GM12874 (cell line): ENCODE measurements at regions not wholly inside any gene's neighbourhood (a gene's known extent, or its start where the extent isn't known, plus 50 kb on each side); places are given as distances from the start of the nearest gene placed in this dataset.

Source experiments
- TF ChIP-seq, protein P1 (sequence below): IDR thresholded peaks from 2 replicates; pipeline ENCODE4 v1.5.1; 2011; ENCODE audit warnings: low read depth, mild to moderate bottlenecking, control low read depth, low read length, moderate library complexity; ENCODE audit not compliant: insufficient read depth

DNA sequence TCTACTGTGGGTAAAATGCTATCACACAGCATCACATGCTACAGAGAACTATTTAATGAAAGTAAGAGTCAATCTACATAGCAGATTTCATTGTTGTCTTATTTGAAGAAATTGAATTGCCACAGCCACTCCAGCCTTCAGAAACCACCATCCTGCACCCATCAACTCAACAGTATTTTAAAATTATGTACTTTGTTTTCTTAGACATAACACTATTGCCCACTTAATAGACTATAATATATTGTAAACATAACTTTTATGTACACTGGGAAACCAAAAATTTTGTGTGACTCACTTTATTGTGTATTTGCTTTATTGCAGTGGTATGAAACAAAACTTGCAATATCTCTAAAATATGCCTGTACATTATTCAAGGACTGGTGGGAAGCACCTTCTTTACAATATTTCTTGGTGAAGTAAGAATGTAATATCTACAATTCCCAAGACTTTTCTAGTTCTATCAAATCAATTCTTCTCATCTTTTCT lies 133.0 kb downstream of the DUSP10 start:
- TF ChIP-seq, protein P1, sequence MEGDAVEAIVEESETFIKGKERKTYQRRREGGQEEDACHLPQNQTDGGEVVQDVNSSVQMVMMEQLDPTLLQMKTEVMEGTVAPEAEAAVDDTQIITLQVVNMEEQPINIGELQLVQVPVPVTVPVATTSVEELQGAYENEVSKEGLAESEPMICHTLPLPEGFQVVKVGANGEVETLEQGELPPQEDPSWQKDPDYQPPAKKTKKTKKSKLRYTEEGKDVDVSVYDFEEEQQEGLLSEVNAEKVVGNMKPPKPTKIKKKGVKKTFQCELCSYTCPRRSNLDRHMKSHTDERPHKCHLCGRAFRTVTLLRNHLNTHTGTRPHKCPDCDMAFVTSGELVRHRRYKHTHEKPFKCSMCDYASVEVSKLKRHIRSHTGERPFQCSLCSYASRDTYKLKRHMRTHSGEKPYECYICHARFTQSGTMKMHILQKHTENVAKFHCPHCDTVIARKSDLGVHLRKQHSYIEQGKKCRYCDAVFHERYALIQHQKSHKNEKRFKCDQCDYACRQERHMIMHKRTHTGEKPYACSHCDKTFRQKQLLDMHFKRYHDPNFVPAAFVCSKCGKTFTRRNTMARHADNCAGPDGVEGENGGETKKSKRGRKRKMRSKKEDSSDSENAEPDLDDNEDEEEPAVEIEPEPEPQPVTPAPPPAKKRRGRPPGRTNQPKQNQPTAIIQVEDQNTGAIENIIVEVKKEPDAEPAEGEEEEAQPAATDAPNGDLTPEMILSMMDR: no peak

DNA sequence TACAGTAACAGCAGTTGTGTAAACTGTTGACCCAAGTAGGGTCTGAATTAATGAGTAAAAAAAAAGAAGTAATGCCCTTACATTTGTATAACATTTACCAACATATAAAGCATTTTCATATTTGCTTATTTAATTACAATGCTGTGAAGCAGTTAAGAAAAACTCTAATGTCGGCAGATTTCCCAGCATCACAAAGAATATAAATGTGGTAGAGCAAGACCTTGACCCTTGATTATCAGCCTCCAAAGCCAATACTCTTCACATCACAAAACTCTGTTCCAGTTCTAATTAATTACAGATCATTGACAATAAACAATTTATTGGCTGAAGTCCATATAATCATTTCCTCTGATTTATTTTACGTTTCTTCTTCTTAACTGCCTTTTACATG lies 130.2 kb downstream of the DUSP10 start:
- TF ChIP-seq, protein P1: no peak

DNA sequence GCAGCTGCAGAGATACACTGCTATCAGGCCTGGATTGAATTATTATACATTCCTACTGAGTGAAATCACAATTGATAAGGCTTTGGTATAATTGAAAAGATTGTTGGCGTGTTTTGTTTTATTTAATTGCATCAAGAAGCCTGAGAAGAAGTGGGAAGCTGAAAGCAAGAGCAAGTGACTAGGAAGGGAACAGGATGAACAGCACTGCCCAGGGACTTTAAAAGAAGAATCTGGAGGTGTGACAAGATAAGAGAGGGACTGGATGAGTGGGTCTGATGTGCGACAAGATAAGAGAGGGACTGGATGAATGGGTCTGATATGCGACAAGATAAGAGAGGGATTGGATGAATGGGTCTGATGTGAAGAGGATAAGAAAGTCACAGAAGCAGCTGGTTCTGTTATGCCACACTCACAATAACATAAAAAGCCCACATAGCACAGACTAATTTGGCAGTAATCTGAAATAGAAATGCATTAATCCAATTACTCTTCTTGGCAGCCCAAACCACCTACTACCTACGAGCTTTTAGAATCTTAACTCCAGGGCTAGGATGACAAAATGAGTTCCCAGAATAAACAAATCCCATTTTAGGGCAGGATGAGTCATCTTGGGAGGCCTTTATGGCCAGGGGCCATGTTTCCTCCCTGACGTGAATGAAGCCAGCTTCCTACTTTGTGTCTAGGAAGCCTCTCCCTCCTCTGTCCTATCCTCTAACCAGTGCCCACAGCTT lies 129.7 kb downstream of the DUSP10 start:
- TF ChIP-seq, protein P1: no peak

DNA sequence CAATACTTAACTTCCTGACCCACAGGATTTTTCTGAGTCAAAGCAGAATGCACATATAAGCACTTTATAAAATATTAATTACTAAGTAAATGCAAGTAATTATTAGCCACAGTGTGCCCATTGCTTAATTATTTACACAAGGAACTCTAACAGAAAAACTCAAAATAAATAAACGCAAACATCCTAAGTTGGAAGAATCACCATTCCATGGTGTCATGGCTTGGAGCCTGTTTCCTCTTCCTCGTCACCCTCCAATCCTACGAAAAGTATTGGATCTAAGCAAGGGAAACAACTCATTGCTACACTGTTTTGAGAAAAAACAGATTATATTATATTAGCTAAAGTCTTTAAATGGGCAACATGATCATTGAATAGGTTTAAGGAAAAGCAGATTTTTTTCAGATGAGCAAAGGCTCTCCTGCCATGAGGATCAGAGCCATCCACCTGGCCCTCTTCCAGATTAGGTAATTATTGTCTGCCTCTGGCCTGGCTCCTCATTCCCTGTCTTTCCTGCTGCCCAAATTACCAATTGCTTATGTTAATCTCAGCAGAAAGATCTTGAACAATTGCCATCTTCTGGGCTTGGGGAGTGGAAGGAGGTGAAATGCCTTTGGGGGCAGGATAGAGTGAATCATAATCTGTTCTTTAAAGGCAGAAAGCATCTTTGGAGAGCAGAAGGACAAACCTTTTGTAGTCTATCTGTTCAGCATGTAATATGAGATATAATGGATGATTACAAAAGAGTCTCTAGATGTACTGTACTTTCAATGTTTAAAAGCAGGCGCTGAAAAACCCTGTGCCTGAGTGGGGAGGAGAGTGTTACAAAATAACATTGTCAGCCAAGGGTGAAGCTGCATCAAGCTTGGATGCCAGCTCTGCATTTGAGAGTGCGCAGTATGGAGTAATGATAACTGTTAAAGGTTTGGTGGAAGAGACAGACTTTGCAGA lies 121.2 kb downstream of the DUSP10 start:
- TF ChIP-seq, protein P1: no peak

DNA sequence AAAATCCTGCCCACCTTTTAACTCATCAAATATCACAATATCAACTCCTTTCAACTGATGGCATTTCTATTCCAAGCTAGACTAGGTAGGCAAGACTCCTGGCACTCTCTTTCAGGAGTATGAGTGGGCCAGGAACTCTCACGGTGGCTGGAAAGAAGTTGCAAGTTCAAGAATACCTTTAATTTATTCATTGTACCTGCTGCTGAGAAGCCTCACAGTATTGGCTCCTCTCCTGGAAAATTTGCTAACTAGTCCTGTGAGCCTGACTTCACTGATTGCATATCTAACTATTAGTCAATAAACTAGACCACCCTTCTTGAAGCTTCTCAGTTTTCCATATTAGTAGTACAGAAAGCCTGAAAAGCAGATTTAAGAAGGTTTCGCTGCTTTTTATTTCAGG lies 120.2 kb downstream of the DUSP10 start:
- TF ChIP-seq, protein P1: no peak

DNA sequence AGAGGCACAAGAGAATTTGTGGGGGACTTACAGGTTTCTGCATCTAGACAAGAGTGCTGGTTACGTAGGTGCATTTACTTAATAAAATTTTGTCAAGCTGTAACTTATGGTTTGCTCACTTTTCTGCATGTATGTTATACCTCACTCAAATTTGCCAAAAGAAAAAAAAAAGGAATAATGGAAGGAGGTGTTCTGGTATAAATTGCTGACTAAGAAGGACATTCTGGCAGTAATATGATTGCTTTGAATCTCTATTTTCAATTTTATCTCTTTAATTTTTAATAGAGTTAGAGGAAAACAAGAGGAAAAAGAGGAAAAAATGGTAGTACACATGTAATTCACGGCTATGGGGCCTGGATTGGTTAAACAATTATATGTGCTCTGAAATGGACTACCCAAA lies 119.5 kb downstream of the DUSP10 start:
- TF ChIP-seq, protein P1: no peak

DNA sequence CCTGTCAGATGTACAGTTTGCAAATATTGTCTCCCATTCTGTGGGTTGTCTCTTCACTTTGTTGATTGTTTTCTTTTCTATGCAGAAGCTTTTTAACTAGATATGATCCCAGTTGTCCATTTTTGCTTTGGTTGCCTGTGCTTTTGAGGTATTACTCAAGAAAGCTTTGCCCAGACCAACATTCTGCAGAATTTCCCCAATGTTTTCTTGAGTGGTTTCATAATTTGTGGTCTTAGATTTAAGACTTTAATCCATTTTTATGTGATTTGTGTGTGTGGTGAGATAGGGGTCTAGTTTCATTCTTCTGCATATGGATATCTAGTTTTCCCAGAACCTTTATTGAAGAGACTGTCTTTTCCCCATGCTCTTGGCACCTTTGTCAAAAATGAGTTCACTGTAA lies 116.9 kb downstream of the DUSP10 start:
- TF ChIP-seq, protein P1: no peak
